A549 (cell line): ENCODE measurements at regions not wholly inside any gene's neighbourhood (a gene's known extent, or its start where the extent isn't known, plus 50 kb on each side); places are given as distances from the start of the nearest gene placed in this dataset.

Source experiments
- ATAC-seq, 2 experiments: fragments of 200-7000 bp in 1 of 2; fragments of >200 bp in 1 of 2; cut with Nextera tagmentation in 1 of 2; cut with Tn5 transposase in 1 of 2; 3 replicates each; pipeline versions ENCODE4 v1.8.0 to v1.9.1; 2018 to 2020; ENCODE audit warnings: mild to moderate bottlenecking in 1 of 2, moderate library complexity in 1 of 2
- CTCF ChIA-PET: fragments of 300-600 bp; sonication (Branson Sonifier 250); formaldehyde crosslinking; extraction: SDS; loops from one replicate; lab custom pipeline; 2021; ENCODE audit warnings: antibody characterized with exemption, inconsistent platforms; lab: Yijun Ruan, JAX
- POLR2A ChIA-PET: fragments of 350-600 bp; formaldehyde crosslinking; extraction: SDS; loops from one replicate; lab custom pipeline; 2021; ENCODE audit warnings: antibody characterized with exemption, inconsistent platforms; lab: Yijun Ruan, JAX
- DNase-seq, 2 experiments: peaks; one replicate each; pipeline versions ENCODE4 v3.0.0 to v3.0.0-alpha.2; 2011 to 2016; ENCODE audit warnings: low read depth in 1 of 2, low spot score in 1 of 2
- FAIRE-seq: peaks from 2 replicates; lab custom pipeline; 2011; peaks lifted over from hg19 to GRCh38; lab: Jason Lieb, UNC
- H3K27ac ChIP-seq, 2 experiments: fragments of >200 bp; sonication (Bioruptor Twin); formaldehyde crosslinking; 3 replicates each; pipeline ENCODE4 v1.5.1; 2016 to 2017
- H3K4me1 ChIP-seq: fragments of >200 bp; sonication (Bioruptor Twin); formaldehyde crosslinking; 3 replicates; pipeline ENCODE4 v1.6.1; 2016
- H3K4me2 ChIP-seq: fragments of >200 bp; sonication (Bioruptor Twin); formaldehyde crosslinking; 3 replicates; pipeline ENCODE4 v1.6.1; 2016
- H3K4me3 ChIP-seq: fragments of >200 bp; sonication (Bioruptor Twin); formaldehyde crosslinking; 3 replicates; pipeline ENCODE4 v1.5.1; 2016
- H3K9me3 ChIP-seq: fragments of >200 bp; sonication (Bioruptor Twin); formaldehyde crosslinking; 3 replicates; pipeline ENCODE4 v1.6.1; 2016
- CBX2 ChIP-seq: fragments of 200-600 bp; sonication (generic); IDR thresholded peaks from 2 replicates; pipeline ENCODE4 v1.6.1; 2016; ENCODE audit warnings: low read depth, mild to moderate bottlenecking, borderline replicate concordance
- CHD2 ChIP-seq: fragments of 150-350 bp; IDR thresholded peaks from 2 replicates; pipeline ENCODE4 v1.6.1; 2014; ENCODE audit warnings: low read length; ENCODE audit not compliant: partially characterized antibody
- CHD4 ChIP-seq: fragments of 200-600 bp; sonication (generic); IDR thresholded peaks from 2 replicates; pipeline ENCODE4 v1.6.1; 2016; ENCODE audit warnings: antibody characterized with exemption, mild to moderate bottlenecking, borderline replicate concordance
- ELK1 ChIP-seq: fragments of 150-350 bp; IDR thresholded peaks from 2 replicates; pipeline ENCODE4 v1.6.1; 2014; ENCODE audit warnings: low read depth, mild to moderate bottlenecking, low read length
- ESRRA ChIP-seq: fragments of 150-350 bp; IDR thresholded peaks from 2 replicates; pipeline ENCODE4 v1.6.1; 2014; ENCODE audit warnings: mild to moderate bottlenecking, low read length, borderline replicate concordance
- FOSB ChIP-seq: fragments of 250-450 bp; sonication (Bioruptor Pico); IDR thresholded peaks from 2 replicates; pipeline ENCODE4 v1.5.0; 2020; ENCODE audit warnings: mild to moderate bottlenecking, moderate library complexity
- HES2 ChIP-seq: fragments of >200 bp; sonication (Bioruptor Twin); formaldehyde crosslinking; IDR thresholded peaks from 2 replicates; pipeline ENCODE4 v1.6.1; 2016
- HEYL ChIP-seq: fragments of 250-450 bp; sonication (Bioruptor Pico); IDR thresholded peaks from 2 replicates; pipeline ENCODE4 v1.8.0; 2021; ENCODE audit warnings: mild to moderate bottlenecking, moderate library complexity
- HOXB5 ChIP-seq: fragments of 250-450 bp; sonication (Bioruptor Pico); IDR thresholded peaks from 2 replicates; pipeline ENCODE4 v1.5.0; 2020; ENCODE audit warnings: mild to moderate bottlenecking, moderate library complexity
- JUN ChIP-seq, 2 experiments: fragments of >200 bp; sonication (Bioruptor Twin); formaldehyde crosslinking; IDR thresholded peaks; 2 replicates in 1 of 2; 3 replicates in 1 of 2; pipeline ENCODE4 v1.6.1; 2016 to 2017
- KDM1A ChIP-seq: fragments of 200-600 bp; sonication (generic); IDR thresholded peaks from 2 replicates; pipeline ENCODE4 v1.6.1; 2016; ENCODE audit warnings: low read depth, mild to moderate bottlenecking
- MAZ ChIP-seq: fragments of 150-350 bp; IDR thresholded peaks from 2 replicates; pipeline ENCODE4 v1.6.1; 2014; ENCODE audit warnings: antibody characterized with exemption, low read depth, low read length, borderline replicate concordance
- NPAS2 ChIP-seq: fragments of 250-450 bp; sonication (Bioruptor Pico); IDR thresholded peaks from 2 replicates; pipeline ENCODE4 v1.8.0; 2022; ENCODE audit warnings: mild to moderate bottlenecking, moderate library complexity, borderline replicate concordance
- PHF8 ChIP-seq: fragments of 200-600 bp; sonication (generic); IDR thresholded peaks from 2 replicates; pipeline ENCODE4 v1.6.1; 2016; ENCODE audit warnings: low read depth, mild to moderate bottlenecking, antibody characterized with exemption, moderate library complexity, borderline replicate concordance
- POLR2AphosphoS2 ChIP-seq: conservative IDR thresholded peaks from 2 replicates; pipeline ENCODE4 v1.6.1; 2012; ENCODE audit warnings: low read length, improper control_type of control experiment, inconsistent platforms
- RAD21 ChIP-seq, 2 experiments: fragments of >200 bp in 1 of 2; sonication (Bioruptor Twin) in 1 of 2; formaldehyde crosslinking in 1 of 2; IDR thresholded peaks in 1 of 2; conservative IDR thresholded peaks in 1 of 2; 2 replicates in 1 of 2; 3 replicates in 1 of 2; pipeline ENCODE4 v1.6.1; 2012 to 2018; ENCODE audit warnings: inconsistent platforms in 1 of 2
- RARB ChIP-seq: fragments of 250-450 bp; sonication (Bioruptor Pico); IDR thresholded peaks from 2 replicates; pipeline ENCODE4 v1.8.0; 2021; ENCODE audit warnings: mild to moderate bottlenecking, moderate library complexity
- REST ChIP-seq: fragments of 200-600 bp; sonication (generic); IDR thresholded peaks from 2 replicates; pipeline ENCODE4 v1.6.1; 2016; ENCODE audit warnings: antibody characterized with exemption, mild to moderate bottlenecking, moderate library complexity
- RFX5 ChIP-seq: fragments of 450-650 bp; IDR thresholded peaks from 2 replicates; pipeline ENCODE4 v1.7.1; 2014; ENCODE audit warnings: antibody characterized with exemption, mild to moderate bottlenecking, moderate library complexity
- ZC3H11A ChIP-seq: fragments of 450-650 bp; IDR thresholded peaks from 2 replicates; pipeline ENCODE4 v1.6.1; 2014; ENCODE audit warnings: antibody characterized with exemption, mild to moderate bottlenecking
- ZFP36 ChIP-seq: fragments of 450-650 bp; IDR thresholded peaks from 2 replicates; pipeline ENCODE4 v1.6.1; 2014; ENCODE audit warnings: borderline replicate concordance; ENCODE audit not compliant: partially characterized antibody
- ZNF302 ChIP-seq: fragments of 250-450 bp; sonication (Bioruptor Pico); IDR thresholded peaks from 2 replicates; pipeline ENCODE4 v1.9.0; 2021; ENCODE audit warnings: inconsistent platforms, mild to moderate bottlenecking, moderate library complexity
- WGBS: methylation state at CpG from one replicate; pipeline ENCODE4 v1.1.6; 2017; ENCODE audit errors: missing lambda C conversion rate; 5-methylcytosine and 5-hydroxymethylcytosine counted together

GRCh38 chr14:62557416-62557815 lies 487.8 kb downstream of the KCNH5 start:
- Histone ChIP-seq H3K4me3 (no peak overlapping the region), H3K4me1 (no peaks in the 10 kb centered on the region), H3K9me3 (no peaks in the 10 kb centered on the region), H3K27ac (no peak overlapping the region), H3K4me2 (no peak overlapping the region)
- TF ChIP-seq MAZ (no peak), FOSB (CRISPR knock-in tag) (no peak), CHD4 (no peak), CBX2 (no peak), RAD21 (conservative IDR thresholded peaks at IDR 0.05 in 1 of 2, IDR thresholded peaks at IDR 0.05 in 1 of 2) (no peak), RFX5 (no peak), ZNF302 (no peak), ZFP36 (no peak), HES2 (no peak), HEYL (CRISPR knock-in tag) (no peak), REST (no peak), ESRRA (no peak), PHF8 (no peak), JUN (IDR thresholded peaks at IDR 0.05) (no peak), ZC3H11A (no peak)
- DNase-seq (no peak), ATAC-seq (no peak), FAIRE-seq (no peak)
- CTCF ChIA-PET: no interaction called here
- POLR2A ChIA-PET: no interaction called here
- 19% methylated on average over 6 of the region's 6 CpGs for WGBS

GRCh38 chr14:62558451-62558850 lies 486.8 kb downstream of the KCNH5 start:
- 5% methylated on average over 1 of the region's 1 CpG for WGBS
- TF ChIP-seq RAD21 (conservative IDR thresholded peaks at IDR 0.05 in 1 of 2, IDR thresholded peaks at IDR 0.05 in 1 of 2) (no peak), NPAS2 (CRISPR knock-in tag) (no peak), POLR2AphosphoS2 (no peak), ESRRA (no peak), FOSB (CRISPR knock-in tag) (no peak), ELK1 (no peak), KDM1A (no peak), ZNF302 (no peak), HEYL (CRISPR knock-in tag) (no peak), RARB (CRISPR knock-in tag) (no peak), CHD2 (no peak), HOXB5 (CRISPR knock-in tag) (no peak)
- CTCF ChIA-PET: no interaction called here
- Histone ChIP-seq H3K9me3 (no peaks in the 10 kb centered on the region), H3K4me1 (no peaks in the 10 kb centered on the region), H3K4me3 (no peak overlapping the region), H3K4me2 (no peak overlapping the region), H3K27ac (no peak overlapping the region)
- DNase-seq (no peak), ATAC-seq (no peak), FAIRE-seq (no peak)
- POLR2A ChIA-PET: no interaction called here
